ENCODE measurements at regions not wholly inside any gene's neighbourhood (a gene's known extent, or its start where the extent isn't known, plus 50 kb on each side); places are given as distances from the start of the nearest gene placed in this dataset.

DNA sequence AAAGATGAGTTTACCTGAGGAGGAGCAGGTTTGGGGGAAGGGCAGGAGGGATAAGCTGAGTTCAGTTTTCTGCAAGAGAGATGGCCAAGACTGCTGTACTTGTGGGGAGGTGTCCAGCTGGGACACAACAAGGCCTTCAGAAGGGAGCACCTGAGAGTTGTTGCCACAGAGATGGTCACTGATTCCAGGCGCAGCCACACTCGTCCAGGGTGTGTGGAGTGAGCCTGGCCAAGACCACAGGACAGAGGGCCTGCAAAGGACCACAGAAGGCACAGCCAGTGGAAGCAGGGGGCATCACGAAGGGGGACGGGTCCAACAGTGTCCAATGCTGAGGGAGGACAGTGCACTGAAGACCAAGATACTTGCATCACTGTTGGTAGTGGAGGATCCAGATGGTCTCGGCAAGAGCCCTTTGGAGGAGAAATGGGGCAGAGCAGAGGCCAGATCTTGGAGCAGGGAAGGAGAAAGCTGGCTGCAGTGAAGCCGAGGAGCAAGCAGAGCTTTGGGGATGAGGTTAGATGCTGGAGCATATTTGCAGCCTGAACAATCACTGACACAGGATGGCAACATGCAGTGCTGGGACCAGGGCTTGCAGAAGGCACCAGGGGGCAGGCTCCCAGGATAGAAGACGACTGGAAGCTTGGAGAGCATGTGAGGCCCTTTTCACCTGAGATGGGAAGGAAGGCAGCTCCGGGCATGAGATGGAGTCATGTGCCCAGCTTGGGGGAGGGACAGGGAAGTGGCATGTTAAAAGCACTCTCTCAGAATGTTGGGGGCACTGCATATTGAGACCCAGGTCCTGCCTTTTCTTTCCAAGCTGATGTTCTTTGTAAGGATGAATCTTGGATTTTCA lies 214.0 kb downstream of the CYP26B1 start:
- H3K36me3 ChIP-seq (replicated peaks in 1 of 2; ENCODE audit: control insufficient read depth in 1 of 2, insufficient read depth in 2 of 2, low read length in 1 of 2): no peaks in the 10 kb centered on the region
- no peaks in the 10 kb centered on the region for H3K9me2 ChIP-seq
- H3K4me2 ChIP-seq: no peak overlapping the region
- no peaks in the 10 kb centered on the region for H3F3A ChIP-seq (replicated peaks; ENCODE audit: insufficient read depth)
- DNase-seq: peak; percentile 6
- TF ChIP-seq SMC3 (IDR thresholded peaks at IDR 0.05; ENCODE audit: low read depth, low read length): peak; percentile 35; the same call in 1 of the 2 replicates
- no peak for TF ChIP-seq FOXM1 (IDR thresholded peaks at IDR 0.05; ENCODE audit: low read depth)
- peak; percentile 31 for TF ChIP-seq CTCF (IDR thresholded peaks at IDR 0.05)
- no peak for TF ChIP-seq RXRA (IDR thresholded peaks at IDR 0.05; ENCODE audit: borderline replicate concordance, low read depth)
- no peak for TF ChIP-seq JUND (IDR thresholded peaks at IDR 0.05)
- no peak for TF ChIP-seq YY1 (IDR thresholded peaks at IDR 0.05; ENCODE audit: low read depth)
- no peaks in the 10 kb centered on the region for H3K79me2 ChIP-seq (ENCODE audit: insufficient read depth)
- no peaks in the 10 kb centered on the region for H3K9me3 ChIP-seq
- H3K4me1 ChIP-seq (ENCODE audit: control insufficient read depth in 1 of 2, insufficient read depth in 2 of 2, low read depth in 1 of 2, low read length in 1 of 2): peaks cover 0 to 10% of the 10 kb centered on the region in 2 experiments; a peak in 1 of 4 replicates
- H3K9ac ChIP-seq: no peak overlapping the region
- CTCF ChIA-PET: interaction anchor here (0.6 to 2.8 kb wide), 6 partner anchors 9 to 641 kb away, joined by 3 to 17 read pairs (median 4); no protein-coding TSS in a partner anchor
- H3K27me3 ChIP-seq (ENCODE audit: insufficient read depth): no peaks in the 10 kb centered on the region
- H4K20me1 ChIP-seq (ENCODE audit: insufficient read depth): no peaks in the 10 kb centered on the region
- no peak overlapping the region for H3K4me3 ChIP-seq (ENCODE audit: low read depth in 2 of 2, low read length in 1 of 2)
- no peak overlapping the region for H2AFZ ChIP-seq (ENCODE audit: low read depth)
- no peak overlapping the region for H3K27ac ChIP-seq (ENCODE audit: low read depth in 2 of 2, low read length in 1 of 2)
- 56% methylated on average over 8 of the region's 8 CpGs for WGBS (ENCODE audit: low lambda C conversion rate)
- POLR2A ChIA-PET: no interaction called here

GRCh38 chr2:71932780-71933466 lies 214.7 kb downstream of the CYP26B1 start:
- DNase-seq: peak; percentile 3
- peaks cover 0 to 10% of the 10 kb centered on the region in 2 experiments; a peak in 1 of 4 replicates for H3K4me1 ChIP-seq (ENCODE audit: control insufficient read depth in 1 of 2, insufficient read depth in 2 of 2, low read depth in 1 of 2, low read length in 1 of 2)
- no peaks in the 10 kb centered on the region for H3K36me3 ChIP-seq (replicated peaks in 1 of 2; ENCODE audit: control insufficient read depth in 1 of 2, insufficient read depth in 2 of 2, low read length in 1 of 2)
- H3K9me3 ChIP-seq: no peaks in the 10 kb centered on the region
- no peaks in the 10 kb centered on the region for H3K27me3 ChIP-seq (ENCODE audit: insufficient read depth)
- no peak for TF ChIP-seq MXI1 (IDR thresholded peaks at IDR 0.05; ENCODE audit: low read depth, low read length)
- ChIA-PET CTCF (interaction anchor here (1.3 to 2.8 kb wide), 5 partner anchors 8 to 813 kb away, joined by 3 to 17 read pairs (median 5); no protein-coding TSS in a partner anchor), POLR2A (no interaction called here)
- no peaks in the 10 kb centered on the region for H3K79me2 ChIP-seq (ENCODE audit: insufficient read depth)
- no peak overlapping the region for H3K9ac ChIP-seq
- H3K4me3 ChIP-seq (ENCODE audit: low read depth in 2 of 2, low read length in 1 of 2): no peak overlapping the region
- no peak overlapping the region for H3K4me2 ChIP-seq
- H4K20me1 ChIP-seq (ENCODE audit: insufficient read depth): no peaks in the 10 kb centered on the region
- H3K9me2 ChIP-seq: no peaks in the 10 kb centered on the region
- H3K27ac ChIP-seq (ENCODE audit: low read depth in 2 of 2, low read length in 1 of 2): no peak overlapping the region
- H2AFZ ChIP-seq (ENCODE audit: low read depth): no peak overlapping the region
- no peaks in the 10 kb centered on the region for H3F3A ChIP-seq (replicated peaks; ENCODE audit: insufficient read depth)
- WGBS (ENCODE audit: low lambda C conversion rate): 62% methylated on average over 8 of the region's 13 CpGs

Measured in SK-N-SH (cell line).